SHP77 (cell line): ENCODE measurements at regions not wholly inside any gene's neighbourhood (a gene's known extent, or its start where the extent isn't known, plus 50 kb on each side); places are given as distances from the start of the nearest gene placed in this dataset.

ENCODE experiments used
- DNase-seq, 2 experiments: peaks; one replicate each; lab custom pipeline; 2025; lab: John Stamatoyannopoulos, UW

DNA sequence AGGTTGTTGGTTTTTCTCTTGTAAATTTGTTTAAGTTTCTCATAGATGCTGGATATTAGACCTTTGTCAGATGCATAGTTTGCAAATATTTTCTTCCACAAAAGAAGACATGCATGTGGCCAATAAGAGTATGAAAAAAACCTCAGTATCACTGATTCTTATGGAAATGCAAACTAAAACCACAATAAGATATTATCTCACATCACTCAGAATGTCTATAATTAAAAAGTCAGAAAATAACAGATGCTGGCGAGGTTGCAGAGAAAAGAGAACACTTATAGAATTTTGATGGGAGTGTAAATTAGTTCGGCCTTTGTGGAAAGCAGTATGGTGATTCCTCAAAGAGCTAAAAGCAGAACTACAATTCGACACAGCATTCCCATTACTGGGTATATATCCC, 1355.6 kb downstream of the FAM133A start:
- no peak for DNase-seq

GRCh38 chrX:95040104-95040503, 1366.1 kb downstream of the FAM133A start:
- DNase-seq: no peak

DNA sequence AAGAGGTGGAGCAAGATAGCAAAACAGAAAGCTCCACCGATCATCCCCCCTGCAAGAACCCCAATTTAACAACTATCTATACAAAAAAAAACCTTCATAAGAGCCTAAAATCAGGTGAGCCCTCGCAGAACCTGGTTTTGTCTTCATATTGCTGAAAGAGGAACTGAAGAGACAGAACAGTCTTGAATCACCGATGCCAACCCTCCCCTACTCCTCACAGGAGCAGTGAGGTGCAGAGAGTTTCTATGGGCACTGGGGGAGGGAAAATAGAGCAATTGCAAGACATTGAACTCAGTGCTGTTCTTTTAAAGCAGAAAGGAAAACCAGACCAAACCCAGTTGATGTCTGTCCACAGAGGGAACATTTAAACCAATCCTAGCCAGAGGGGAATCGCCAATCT, 1370.3 kb downstream of the FAM133A start:
- DNase-seq: no peak

- no peak for DNase-seq
Observed at GRCh38 chrX:95055991-95056390, 1382.0 kb downstream of the FAM133A start.

GRCh38 chrX:95056901-95057300, 1382.9 kb downstream of the FAM133A start:
- DNase-seq: no peak

DNA sequence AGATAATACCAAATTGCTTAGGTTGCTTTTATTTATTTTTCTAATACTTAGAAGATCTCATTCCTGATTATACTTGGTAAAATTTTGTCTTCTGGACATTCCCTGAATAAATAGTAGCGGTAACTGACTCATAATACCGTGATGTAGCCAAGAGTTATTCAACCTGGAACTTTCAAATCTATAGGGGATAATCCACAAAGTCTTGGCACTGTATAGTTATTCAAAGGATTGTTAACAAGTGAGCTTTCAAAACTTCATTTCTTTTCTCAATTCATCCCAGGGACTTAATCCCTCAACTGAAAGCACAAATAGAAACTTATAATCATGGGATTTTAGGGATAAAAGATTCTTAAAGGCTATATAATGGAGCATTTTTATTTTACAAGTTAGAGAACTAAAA, 1383.3 kb downstream of the FAM133A start:
- DNase-seq: no peak

- DNase-seq: no peak
Observed at GRCh38 chrX:95058815-95059214, 1384.8 kb downstream of the FAM133A start.

DNA sequence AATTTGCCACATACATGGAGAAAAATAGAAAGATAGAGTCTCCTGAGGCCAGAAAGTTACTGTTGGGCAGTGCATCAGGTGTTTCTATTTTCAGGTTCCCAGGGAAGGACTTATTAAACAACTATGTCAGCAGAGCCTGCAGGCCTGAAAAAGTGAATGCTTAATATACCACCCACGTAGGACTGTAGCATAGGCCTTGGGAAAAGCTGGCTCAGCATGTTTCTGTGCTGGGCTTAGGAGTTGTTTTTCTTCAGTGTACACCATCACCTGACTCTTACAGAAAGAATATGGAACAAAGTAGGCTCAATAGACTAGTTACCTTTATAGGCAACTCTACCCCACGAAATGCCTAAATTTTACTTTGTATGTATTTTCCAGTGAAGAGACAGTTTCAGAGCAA, 1385.9 kb downstream of the FAM133A start:
- no peak for DNase-seq

- no peak for DNase-seq
Observed at GRCh38 chrX:95063554-95063953, 1389.5 kb downstream of the FAM133A start.

- no peak for DNase-seq
Observed at GRCh38 chrX:95065151-95065550, 1391.1 kb downstream of the FAM133A start.

DNA sequence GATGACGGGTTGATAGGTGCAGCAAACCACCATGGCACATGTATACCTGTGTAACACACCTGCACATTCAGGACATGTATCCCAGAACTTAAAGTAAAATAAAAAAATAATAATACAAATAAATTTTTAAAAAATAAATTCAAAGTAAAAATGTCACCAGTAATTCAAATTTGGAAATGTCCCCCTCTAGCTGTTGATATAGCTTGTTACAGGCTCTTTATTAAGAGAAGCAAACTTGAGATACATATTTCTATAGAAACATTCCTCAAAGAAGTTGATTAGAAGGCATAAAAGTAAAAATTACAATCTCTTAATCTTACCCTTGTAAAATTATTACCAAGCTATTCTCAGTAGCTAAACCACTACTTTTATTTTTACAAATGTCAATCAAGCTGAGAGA, 1397.0 kb downstream of the FAM133A start:
- DNase-seq: no peak

- no peak for DNase-seq
Observed at GRCh38 chrX:95071621-95072020, 1397.6 kb downstream of the FAM133A start.

DNA sequence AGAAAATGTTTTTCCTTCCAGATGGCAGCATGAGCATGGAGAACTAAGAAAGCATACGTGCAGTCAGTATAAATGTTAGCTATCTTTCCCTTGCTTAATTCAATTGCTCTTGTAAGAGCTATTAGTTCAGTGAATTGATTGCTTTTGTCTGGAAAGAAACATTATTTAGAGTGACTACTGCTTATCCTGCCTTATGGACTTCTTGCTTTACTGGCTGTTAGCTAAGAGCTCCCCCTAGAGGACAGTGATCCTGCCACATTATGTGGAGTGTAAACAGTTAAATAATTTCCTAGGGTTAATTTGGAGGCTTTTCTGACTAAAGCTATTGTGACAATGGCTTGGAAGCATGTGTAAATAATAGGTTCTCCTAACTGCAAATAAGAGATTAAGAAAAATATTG, 1402.4 kb downstream of the FAM133A start:
- DNase-seq: peak; percentile 11 to 29

DNA sequence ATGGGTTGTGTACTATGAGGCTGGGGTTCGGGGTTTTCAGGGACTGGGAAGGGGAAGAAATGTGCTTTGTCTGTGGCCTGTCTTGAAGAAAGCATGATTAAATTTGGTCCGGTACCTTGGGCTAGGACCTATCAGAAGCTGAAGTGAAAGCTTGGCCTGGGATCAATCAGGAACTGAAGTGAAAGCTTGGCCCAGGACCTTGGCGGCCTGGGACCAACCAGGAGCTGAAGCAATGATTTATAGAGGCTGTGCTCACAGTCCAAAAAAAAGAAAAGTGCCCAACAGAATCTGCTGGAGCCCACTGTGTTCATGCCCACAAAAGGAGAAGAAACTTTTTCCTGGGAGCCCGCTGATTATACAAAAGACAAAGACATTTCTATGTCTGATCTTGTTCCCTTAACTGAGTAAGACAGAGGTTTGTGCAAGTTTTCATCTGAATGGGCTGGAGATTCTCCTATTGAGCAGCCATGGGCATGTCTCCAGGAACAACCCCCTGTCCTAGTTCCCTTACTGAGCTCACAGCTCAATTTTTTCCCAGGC, 1427.9 kb downstream of the FAM133A start:
- no peak for DNase-seq

DNA sequence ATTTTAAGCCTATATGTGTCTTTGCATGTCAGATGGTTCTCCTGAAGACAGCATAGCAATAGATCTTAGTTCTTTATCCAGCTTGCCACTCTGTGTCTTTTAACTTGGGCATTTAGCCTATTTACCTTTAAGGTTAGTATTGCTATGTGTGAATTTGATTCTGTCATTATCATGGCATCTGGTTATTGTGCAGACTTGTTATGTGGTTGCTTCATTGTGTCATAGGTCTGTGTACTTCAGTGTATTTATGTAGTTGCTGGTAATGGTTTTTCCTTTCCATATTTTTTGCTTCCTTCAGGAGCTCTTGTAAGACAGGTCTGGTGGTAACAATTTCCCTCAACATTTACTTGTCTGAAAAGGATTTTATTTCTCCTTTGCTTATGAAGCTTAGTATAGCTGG, 1443.5 kb downstream of the FAM133A start:
- no peak for DNase-seq

DNA sequence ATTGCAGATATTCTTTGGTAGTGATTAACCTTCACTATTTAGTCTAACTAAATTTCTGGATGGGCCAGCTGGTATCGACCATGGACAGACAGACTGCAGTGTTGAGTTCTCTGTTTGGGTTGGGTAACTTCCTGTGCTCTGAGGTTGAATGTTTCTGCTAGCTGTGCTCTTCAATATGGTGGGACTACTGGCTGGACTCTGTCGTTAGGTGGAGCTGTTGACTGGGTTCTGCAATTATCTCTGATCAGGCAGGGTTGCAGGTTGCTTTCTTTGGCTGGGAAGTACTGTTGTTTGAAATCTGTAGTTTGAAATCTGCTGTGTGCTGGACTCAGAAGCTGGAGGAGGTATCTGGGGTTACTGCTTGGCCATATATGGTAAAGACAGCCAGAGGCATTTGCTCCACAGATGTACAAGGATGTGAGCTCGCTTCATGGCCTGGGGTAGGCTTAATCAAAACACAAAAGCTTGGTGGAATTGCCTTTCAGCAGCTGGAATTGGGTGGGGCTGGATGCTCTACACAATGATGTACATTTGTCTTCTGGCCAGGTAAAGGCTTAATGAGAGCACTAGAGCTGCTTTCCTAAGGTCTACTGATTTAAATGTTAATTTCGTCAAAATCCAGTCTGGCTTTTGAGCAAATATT, 1472.0 kb downstream of the FAM133A start:
- no peak for DNase-seq

DNA sequence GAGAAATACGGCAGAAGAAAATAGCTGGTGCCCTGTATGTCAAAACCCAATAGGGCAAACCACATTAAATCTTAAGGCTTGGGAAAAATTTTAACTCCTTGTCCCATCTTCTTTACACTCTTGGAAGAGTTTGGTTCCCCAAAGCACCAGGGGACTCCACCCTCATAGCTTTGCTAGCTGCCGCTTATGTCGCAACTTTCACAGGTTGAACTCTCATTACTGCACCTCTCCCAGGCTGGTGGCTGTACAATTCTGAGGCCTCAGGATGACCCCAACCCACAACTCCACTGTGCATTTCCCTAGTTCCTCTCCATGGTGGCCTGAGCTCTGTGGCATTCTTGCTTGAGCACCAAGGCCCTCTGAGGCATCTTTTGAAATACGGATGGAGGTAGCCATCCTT, 1478.8 kb downstream of the FAM133A start:
- DNase-seq: no peak

DNA sequence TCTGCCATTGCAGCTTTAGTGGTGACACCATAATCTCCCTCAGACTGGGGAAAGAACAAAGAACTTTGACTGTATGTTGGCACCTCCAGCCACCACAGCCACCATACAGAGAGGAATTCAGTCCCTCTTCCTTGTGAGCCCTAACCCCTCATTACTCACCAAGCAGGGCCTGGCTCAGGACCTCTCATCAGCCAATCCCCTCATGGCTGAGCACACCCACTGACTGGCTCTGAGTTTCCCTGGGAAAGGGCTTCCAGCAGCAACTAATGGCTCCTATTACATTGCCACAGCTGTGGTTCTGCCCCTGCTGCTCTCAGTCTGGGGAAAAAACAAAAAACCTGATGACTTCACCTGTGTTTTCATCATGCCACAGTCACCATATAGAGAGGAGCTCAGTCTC, 1482.6 kb downstream of the FAM133A start:
- no peak for DNase-seq
